CD14-positive monocyte (primary cell): ENCODE measurements at regions not wholly inside any gene's neighbourhood (a gene's known extent, or its start where the extent isn't known, plus 50 kb on each side); places are given as distances from the start of the nearest gene placed in this dataset.

Experiments used
- DNase-seq, 3 donors: peaks; one replicate each; pipeline ENCODE4 v3.0.0-alpha.2; 2011 to 2022
- H2AFZ ChIP-seq: 2 replicates; pipeline ENCODE4 v1.6.0; 2012; ENCODE audit warnings: mild to moderate bottlenecking, low read depth, low read length, inconsistent platforms; ENCODE audit not compliant: insufficient read depth, poor library complexity, severe bottlenecking
- H3K27ac ChIP-seq, 2 donors: 1 replicate in 1 of 2; 2 replicates in 1 of 2; pipeline ENCODE4 v1.5.1; 2012 to 2013; ENCODE audit warnings: low read length in 2 of 2, control low read depth in 1 of 2, inconsistent platforms in 1 of 2, low read depth in 1 of 2, mild to moderate bottlenecking in 1 of 2
- H3K27me3 ChIP-seq, 2 donors: one replicate each; pipeline versions ENCODE4 v1.6.0 to v1.6.1; 2011 to 2013; ENCODE audit warnings: low read length in 2 of 2; ENCODE audit not compliant: control insufficient read depth in 2 of 2, insufficient read depth in 2 of 2
- H3K36me3 ChIP-seq, 2 donors: replicated peaks in 1 of 2; 1 replicate in 1 of 2; 2 replicates in 1 of 2; pipeline versions ENCODE4 v1.5.1 to v1.6.1; 2012 to 2013; ENCODE audit warnings: low read length in 2 of 2, control low read depth in 1 of 2, inconsistent platforms in 1 of 2, mild to moderate bottlenecking in 1 of 2; ENCODE audit not compliant: insufficient read depth in 2 of 2, control insufficient read depth in 1 of 2
- H3K4me1 ChIP-seq, 2 donors: 1 replicate in 1 of 2; 2 replicates in 1 of 2; pipeline versions ENCODE4 v1.5.1 to v1.6.1; 2012 to 2013; ENCODE audit warnings: low read length in 2 of 2, control low read depth in 1 of 2, inconsistent platforms in 1 of 2, mild to moderate bottlenecking in 1 of 2, moderate library complexity in 1 of 2; ENCODE audit not compliant: insufficient read depth in 2 of 2, control insufficient read depth in 1 of 2
- H3K4me2 ChIP-seq: replicated peaks from 2 replicates; pipeline ENCODE3; 2012; ENCODE audit warnings: low read length, moderate library complexity, mild to moderate bottlenecking; ENCODE audit not compliant: poor library complexity, severe bottlenecking; ENCODE audit errors: extremely low read depth
- H3K4me3 ChIP-seq, 3 experiments: fragments of 200-600 bp in 1 of 3; sonication (generic) in 1 of 3; replicated peaks in 1 of 3; 1 replicate in 2 of 3; 2 replicates in 1 of 3; pipeline ENCODE4 v1.5.1; 2011 to 2013; ENCODE audit warnings: low read length in 3 of 3, mild to moderate bottlenecking in 3 of 3, control low read depth in 2 of 3, low read depth in 2 of 3, inconsistent platforms in 1 of 3, moderate library complexity in 1 of 3
- H3K79me2 ChIP-seq: 2 replicates; pipeline ENCODE4 v1.6.0; 2012; ENCODE audit warnings: mild to moderate bottlenecking, control low read depth, inconsistent platforms, low read length, moderate library complexity; ENCODE audit not compliant: insufficient read depth
- H3K9ac ChIP-seq: 2 replicates; pipeline ENCODE4 v1.6.0; 2017; ENCODE audit warnings: low read length, mild to moderate bottlenecking; ENCODE audit not compliant: insufficient read depth, poor library complexity, severe bottlenecking
- H3K9me3 ChIP-seq, 2 donors: replicated peaks in 1 of 2; 1 replicate in 1 of 2; 2 replicates in 1 of 2; pipeline versions ENCODE4 v1.5.1 to v1.6.1; 2012 to 2013; ENCODE audit warnings: low read length in 2 of 2, control low read depth in 1 of 2; ENCODE audit not compliant: control insufficient read depth in 1 of 2, insufficient read depth in 1 of 2
- H4K20me1 ChIP-seq: 2 replicates; pipeline ENCODE4 v1.6.0; 2012; ENCODE audit warnings: mild to moderate bottlenecking, low read length, control low read depth, moderate library complexity; ENCODE audit not compliant: insufficient read depth
- H3K27ac Mint-ChIP-seq, 7 donors: one replicate each; pipeline ENCODE4 v1.8.0; 2020; ENCODE audit warnings: mild to moderate bottlenecking in 7 of 7, mixed read lengths in 7 of 7, moderate library complexity in 6 of 7, inconsistent platforms in 2 of 7
- H3K27me3 Mint-ChIP-seq, 3 donors: one replicate each; pipeline ENCODE4 v1.8.0; 2021 to 2022; ENCODE audit warnings: low read depth in 3 of 3, mild to moderate bottlenecking in 3 of 3, mixed read lengths in 3 of 3, moderate library complexity in 3 of 3, inconsistent platforms in 1 of 3
- H3K36me3 Mint-ChIP-seq, 2 donors: one replicate each; pipeline ENCODE4 v1.8.0; 2020; ENCODE audit warnings: mixed read lengths in 2 of 2, inconsistent platforms in 1 of 2, mild to moderate bottlenecking in 1 of 2
- H3K4me1 Mint-ChIP-seq: one replicate; pipeline ENCODE4 v1.8.0; 2020; ENCODE audit warnings: mild to moderate bottlenecking, mixed read lengths
- H3K4me3 Mint-ChIP-seq, 2 donors: one replicate each; pipeline ENCODE4 v1.8.0; 2020; ENCODE audit warnings: mild to moderate bottlenecking in 2 of 2, mixed read lengths in 2 of 2, moderate library complexity in 1 of 2
- H3K9me3 Mint-ChIP-seq, 7 donors: one replicate each; pipeline ENCODE4 v1.8.0; 2020 to 2022; ENCODE audit warnings: mixed read lengths in 7 of 7, mild to moderate bottlenecking in 6 of 7, moderate library complexity in 6 of 7, inconsistent platforms in 2 of 7
- WGBS: methylation state at CpG from one replicate; pipeline ENCODE4 v1.1.5; 2013; ENCODE audit warnings: missing lambda C conversion rate; ENCODE audit not compliant: insufficient coverage; 5-methylcytosine and 5-hydroxymethylcytosine counted together
- intact Hi-C, 2 donors: fragments of 100-400 bp; cut with micrococcal nuclease; formaldehyde crosslinking; loops; one replicate each; pipeline versions ENCODE4 v1.15.0 to v1.15.1; 2023
- TF ChIP-seq, protein P1 (sequence below): fragments of 200-600 bp; IDR thresholded peaks from one replicate; pipeline ENCODE4 v1.8.0; 2022; ENCODE audit warnings: antibody characterized with exemption, mild to moderate bottlenecking

DNA sequence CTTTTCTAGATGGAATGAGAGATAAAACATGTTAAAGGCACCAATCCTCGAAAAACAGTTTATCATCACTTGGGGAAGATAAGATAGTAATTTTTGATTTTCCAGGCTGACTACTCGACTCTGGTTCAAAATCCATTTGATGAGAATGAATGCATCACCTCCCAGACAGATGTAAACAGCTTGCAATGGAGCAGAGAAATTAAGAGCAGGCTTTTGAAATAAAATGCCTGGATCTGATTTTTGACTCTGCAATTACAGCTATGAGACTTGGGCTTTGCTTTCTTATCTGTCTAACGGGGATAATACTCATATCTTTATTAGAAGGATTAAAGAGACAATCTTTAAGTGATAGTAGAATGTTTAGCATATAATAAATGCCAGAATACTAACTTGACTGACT, 1148.9 kb downstream of the OLFM4 start:
- Histone ChIP-seq H4K20me1 (no peaks in the 10 kb centered on the region), H3K4me1 (no peaks in the 10 kb centered on the region), H3K9me3 (no peaks in the 10 kb centered on the region), H3K4me2 (no peak overlapping the region), H3K79me2 (no peaks in the 10 kb centered on the region), H2AFZ (no peak overlapping the region), H3K4me3 (no peak overlapping the region), H3K27me3 (no peaks in the 10 kb centered on the region), H3K9ac (no peak overlapping the region), H3K36me3 (no peaks in the 10 kb centered on the region), H3K27ac (no peak overlapping the region)
- H3K9me3 Mint-ChIP-seq = peaks cover 0 to 3% (median 0%) of the 10 kb centered on the region in 7 donors
- no peak for DNase-seq
- H3K36me3 Mint-ChIP-seq = no peaks in the 10 kb centered on the region
- TF ChIP-seq, protein P1, sequence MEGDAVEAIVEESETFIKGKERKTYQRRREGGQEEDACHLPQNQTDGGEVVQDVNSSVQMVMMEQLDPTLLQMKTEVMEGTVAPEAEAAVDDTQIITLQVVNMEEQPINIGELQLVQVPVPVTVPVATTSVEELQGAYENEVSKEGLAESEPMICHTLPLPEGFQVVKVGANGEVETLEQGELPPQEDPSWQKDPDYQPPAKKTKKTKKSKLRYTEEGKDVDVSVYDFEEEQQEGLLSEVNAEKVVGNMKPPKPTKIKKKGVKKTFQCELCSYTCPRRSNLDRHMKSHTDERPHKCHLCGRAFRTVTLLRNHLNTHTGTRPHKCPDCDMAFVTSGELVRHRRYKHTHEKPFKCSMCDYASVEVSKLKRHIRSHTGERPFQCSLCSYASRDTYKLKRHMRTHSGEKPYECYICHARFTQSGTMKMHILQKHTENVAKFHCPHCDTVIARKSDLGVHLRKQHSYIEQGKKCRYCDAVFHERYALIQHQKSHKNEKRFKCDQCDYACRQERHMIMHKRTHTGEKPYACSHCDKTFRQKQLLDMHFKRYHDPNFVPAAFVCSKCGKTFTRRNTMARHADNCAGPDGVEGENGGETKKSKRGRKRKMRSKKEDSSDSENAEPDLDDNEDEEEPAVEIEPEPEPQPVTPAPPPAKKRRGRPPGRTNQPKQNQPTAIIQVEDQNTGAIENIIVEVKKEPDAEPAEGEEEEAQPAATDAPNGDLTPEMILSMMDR = no peak
- no peak overlapping the region for H3K27ac Mint-ChIP-seq
- H3K4me1 Mint-ChIP-seq = no peaks in the 10 kb centered on the region
- no CpG with 5 or more reads among the region's 3 CpGs for WGBS
- intact Hi-C loops = no loop called here
- no peak overlapping the region for H3K4me3 Mint-ChIP-seq
- no peaks in the 10 kb centered on the region for H3K27me3 Mint-ChIP-seq

DNA sequence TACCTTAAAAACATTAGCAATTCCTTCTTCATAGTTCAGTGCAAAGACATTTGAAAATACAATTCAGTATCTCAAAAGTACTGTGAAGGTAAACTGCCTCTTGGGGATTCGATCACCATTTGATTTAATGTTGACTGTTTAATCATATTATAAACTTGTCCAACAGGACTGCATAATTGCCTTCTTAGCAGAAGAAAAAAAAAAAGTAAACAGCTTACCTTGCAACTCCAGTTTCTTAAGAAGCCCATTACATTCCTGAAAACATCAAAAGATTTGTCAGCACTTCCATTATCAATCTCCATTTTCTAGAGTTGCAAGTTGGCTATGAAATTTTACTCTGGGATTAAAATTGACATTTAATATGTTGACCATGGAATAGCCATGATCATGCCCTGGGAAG, 1154.6 kb downstream of the OLFM4 start:
- Histone ChIP-seq H3K36me3 (no peaks in the 10 kb centered on the region), H3K4me2 (no peak overlapping the region)

More for the DNA sequence above, 1154.6 kb downstream of the OLFM4 start:
- intact Hi-C loops = no loop called here
- Mint-ChIP-seq H3K36me3 (no peaks in the 10 kb centered on the region), H3K27ac (no peak overlapping the region), H3K9me3 (peaks cover 0 to 3% (median 1%) of the 10 kb centered on the region in 7 donors), H3K4me3 (no peak overlapping the region), H3K4me1 (no peaks in the 10 kb centered on the region), H3K27me3 (no peaks in the 10 kb centered on the region)
- H3K9ac ChIP-seq = no peak overlapping the region
- H3K27ac ChIP-seq = no peak overlapping the region
- H3K4me1 ChIP-seq = no peaks in the 10 kb centered on the region
- H3K27me3 ChIP-seq = no peaks in the 10 kb centered on the region
- H3K4me3 ChIP-seq = no peak overlapping the region
- no peaks in the 10 kb centered on the region for H3K79me2 ChIP-seq
- H3K9me3 ChIP-seq = no peaks in the 10 kb centered on the region
- WGBS = no CpG with 5 or more reads among the region's 1 CpG
- no peak overlapping the region for H2AFZ ChIP-seq
- DNase-seq = no peak
- TF ChIP-seq, protein P1 = no peak
- H4K20me1 ChIP-seq = no peaks in the 10 kb centered on the region
